HG03280 (cell line): ENCODE measurements at regions not wholly inside any gene's neighbourhood (a gene's known extent, or its start where the extent isn't known, plus 50 kb on each side); places are given as distances from the start of the nearest gene placed in this dataset.
A peak's percentile ranks its signal among the peaks of the same experiment; 100 is the strongest.

Experiments used
- ATAC-seq: cut with Tn5 transposase; IDR thresholded peaks from one replicate; pipeline ENCODE4 v1.9.1; 2021; ENCODE audit warnings: mild to moderate bottlenecking, moderate library complexity; ENCODE audit not compliant: unreplicated experiment

DNA sequence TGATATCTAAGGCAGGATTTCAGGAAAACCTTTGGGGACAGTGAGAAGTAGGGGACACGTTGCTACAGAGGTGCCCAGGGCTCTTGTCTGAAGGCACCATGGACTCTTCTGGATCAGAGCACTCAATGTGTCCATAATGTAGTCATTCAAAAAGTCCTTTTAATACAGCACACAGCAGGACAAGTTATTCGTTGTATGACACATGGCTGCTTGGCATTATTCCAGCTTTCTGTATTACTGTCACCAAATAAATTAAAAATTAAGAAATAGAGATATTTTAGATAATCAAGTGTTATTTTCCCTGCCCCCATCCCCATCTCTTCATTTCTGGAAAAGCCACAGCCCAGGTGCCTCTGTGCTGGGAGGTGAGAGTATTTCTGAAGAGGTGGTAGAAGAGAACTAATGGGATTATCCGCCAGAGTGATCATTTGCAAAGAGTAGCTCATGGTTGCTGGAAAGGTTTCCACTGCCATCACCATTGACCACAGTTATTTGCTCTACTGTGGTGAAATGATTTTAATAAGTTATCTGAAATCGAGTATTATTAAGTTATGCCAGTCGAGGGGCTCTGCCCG is 83.0 kb downstream of the CXCL12 start:
- ATAC-seq: no peak

GRCh38 chr10:44300666-44301649 is 83.9 kb downstream of the CXCL12 start:
- ATAC-seq: peak; percentile 71

GRCh38 chr10:44298713-44299112 is 86.2 kb downstream of the CXCL12 start:
- ATAC-seq: no peak

DNA sequence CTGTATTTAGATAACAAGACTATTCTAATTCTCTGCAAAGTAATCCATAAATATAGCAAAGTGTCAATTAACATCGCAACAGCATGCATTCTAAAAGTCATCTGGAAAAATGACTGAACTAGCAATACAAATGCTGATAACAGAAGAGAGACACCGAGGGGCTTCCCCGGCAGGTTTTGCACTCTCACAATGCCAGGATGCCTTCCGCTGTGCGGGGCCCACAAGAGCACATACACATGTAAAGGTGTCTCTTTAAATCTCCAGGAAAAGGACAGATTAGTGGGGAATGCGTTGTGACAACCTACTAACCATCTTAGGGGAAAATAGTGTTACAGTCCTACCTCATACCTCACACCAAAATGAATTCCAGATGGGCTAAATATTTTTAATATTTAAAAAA is 86.9 kb downstream of the CXCL12 start:
- no peak for ATAC-seq

- ATAC-seq: no peak
Measured at GRCh38 chr10:44295644-44296241, 89.2 kb downstream of the CXCL12 start.

DNA sequence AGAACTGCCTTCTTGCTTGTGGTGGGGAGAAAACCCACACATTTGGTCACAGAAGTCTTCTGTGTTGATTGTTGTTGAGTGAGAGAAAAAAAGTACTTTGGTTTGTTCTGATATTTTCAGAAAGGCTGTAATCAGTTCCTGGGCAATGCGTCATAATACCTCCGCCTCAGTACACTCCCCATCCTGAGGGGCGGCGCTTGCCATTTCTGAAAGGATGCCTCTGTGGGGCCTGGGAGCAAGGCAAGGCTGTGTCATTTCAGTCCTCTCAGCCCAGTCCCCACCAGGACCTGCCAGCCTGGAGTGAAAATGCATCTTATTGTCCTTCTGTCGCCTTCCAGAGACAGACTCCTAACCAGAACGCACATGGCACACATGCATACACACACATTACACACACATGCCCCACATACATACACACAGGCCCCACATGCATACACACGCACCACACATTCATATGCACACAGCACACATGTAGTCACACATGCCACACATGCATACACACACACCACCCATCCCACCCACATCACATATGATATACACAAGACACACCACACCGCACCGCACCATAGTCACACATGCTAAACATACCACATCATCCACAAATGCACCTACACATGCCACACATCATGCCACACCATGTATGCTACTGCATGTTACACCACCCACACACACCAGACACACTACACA is 90.0 kb downstream of the CXCL12 start:
- no peak for ATAC-seq

- ATAC-seq: no peak
Measured at GRCh38 chr10:44293842-44294241, 91.1 kb downstream of the CXCL12 start.

DNA sequence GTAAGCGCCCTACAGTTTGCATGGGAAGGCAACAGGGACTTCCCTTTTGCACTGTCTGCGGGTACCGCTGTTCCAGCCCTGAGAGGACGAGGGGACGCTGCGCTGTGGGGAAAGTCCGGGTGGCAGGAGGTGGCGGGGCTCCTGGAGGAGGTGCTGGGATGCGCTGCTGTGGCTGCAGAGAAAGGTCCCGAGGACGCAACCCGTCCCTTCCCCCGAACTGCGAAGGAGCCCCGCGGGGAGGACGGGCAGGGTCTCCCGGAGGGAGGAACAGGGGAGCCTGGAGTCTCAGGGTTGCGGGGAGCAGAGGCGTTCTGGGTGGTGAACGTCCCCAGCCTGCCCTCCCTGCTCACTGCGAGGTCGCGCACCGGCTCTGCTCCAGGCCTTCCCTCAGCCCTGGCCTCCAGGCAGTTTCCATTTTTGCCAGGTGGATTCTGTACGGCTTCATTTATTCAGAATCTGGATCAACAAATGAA is 91.6 kb downstream of the CXCL12 start:
- no peak for ATAC-seq

DNA sequence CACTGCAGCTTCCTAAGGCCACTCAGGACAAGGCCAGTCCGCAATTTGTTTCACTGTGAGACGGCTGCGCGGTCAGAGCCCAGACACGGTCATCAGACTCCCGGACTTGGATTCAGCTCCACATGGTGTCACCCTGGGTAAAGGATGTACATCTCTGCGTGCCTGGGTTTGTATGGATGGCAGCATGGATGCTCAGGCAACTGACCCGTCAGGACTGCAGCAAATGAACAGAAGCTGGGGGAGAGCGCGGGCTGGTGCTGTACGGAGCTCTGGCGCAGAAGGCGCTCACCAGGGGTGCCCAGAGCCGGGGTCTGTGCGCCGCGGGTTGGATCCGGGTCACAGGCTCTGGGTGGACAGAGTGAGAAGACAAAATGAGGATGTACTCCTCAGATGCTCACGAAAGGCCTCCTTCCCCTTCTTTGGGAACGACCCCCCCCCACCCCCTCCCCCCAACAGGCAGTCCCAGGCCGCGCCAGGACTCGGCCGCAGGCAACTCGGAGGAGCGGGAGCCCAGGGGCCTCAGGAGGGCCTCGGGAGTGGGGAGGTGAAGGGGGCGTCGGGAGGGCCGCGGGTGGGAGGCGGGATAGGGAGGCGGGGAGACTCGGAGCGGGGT is 92.4 kb downstream of the CXCL12 start:
- ATAC-seq: no peak

GRCh38 chr10:44291091-44291490 is 93.8 kb downstream of the CXCL12 start:
- ATAC-seq: no peak

DNA sequence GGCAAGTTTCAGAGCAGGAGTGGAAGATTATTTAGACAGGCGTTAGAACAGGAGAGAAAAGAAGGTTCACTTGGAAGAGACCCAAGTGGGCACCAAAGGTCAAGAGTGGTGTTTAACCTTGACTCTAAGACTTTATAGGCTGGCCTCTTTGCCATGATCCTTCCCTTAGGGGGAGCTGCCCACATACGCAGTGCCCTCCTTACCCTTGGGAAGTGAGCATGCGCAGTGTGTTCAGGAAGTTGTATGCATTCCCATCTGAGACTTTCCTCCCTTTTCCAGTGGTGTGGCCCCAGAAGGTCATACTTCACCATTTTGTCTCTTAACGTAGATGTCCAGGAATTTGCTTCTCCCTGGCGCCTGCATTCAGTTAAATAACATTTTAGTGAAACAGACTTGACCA is 95.8 kb downstream of the CXCL12 start:
- ATAC-seq: no peak

DNA sequence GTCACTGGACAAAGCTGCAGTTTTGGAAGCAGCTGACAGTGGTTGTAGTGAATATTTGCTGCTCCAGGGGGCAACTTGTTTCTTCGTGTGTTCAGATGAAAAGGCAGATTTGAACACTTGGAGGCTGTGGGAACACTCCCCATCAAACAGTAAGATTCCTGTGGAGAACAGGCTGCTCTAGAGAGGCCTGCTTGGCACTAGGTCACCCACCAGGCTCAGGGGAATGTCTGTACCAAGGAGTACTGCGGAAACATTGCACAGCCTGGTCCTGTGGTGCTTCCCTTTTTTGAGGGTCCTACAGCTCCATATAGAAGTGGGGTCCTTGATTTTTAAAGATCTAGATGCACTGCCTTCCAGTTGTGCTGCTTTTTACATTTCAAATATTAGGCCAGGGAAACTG is 97.5 kb downstream of the CXCL12 start:
- no peak for ATAC-seq

DNA sequence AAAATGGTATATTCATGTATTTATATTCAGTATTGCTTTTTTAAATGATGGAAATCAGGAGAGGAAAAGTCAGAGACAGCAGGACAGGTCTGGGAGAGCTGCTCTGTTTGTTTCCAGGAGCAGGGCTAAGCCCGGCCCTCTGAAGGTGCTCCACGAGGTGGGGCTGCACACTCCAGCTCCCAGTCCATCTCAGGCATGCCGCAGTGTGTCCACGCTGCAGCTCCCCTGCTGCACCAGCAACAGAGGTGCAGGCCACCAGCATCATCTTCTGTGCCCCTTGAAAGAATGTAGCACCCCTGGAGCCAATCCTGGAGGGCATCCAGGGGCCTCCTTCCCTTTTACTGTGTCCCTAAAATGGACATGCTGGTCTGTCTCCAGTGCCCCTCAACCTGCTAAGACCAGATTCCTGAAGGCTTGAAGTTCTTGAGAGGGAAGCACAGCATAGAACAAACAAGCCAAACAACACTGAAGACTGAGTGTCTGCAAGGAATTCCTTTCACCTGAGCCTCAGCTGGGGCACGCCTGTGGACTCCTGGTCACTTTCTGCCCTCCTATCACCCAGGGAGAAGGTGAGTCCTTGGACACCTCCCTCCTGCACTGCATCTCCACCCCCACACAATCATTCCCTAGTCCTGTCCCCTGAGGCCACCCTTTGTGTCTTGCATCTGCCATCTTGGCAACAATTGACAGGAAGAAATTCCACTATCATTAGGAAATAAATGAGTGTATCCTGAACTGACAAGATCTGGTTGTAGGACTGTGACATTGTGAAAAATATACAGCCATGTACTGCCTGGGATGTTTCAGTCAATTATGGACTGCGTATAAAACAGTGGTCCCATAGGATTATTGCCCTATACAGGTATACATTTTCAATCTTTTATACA is 100.5 kb downstream of the CXCL12 start:
- ATAC-seq: no peak

DNA sequence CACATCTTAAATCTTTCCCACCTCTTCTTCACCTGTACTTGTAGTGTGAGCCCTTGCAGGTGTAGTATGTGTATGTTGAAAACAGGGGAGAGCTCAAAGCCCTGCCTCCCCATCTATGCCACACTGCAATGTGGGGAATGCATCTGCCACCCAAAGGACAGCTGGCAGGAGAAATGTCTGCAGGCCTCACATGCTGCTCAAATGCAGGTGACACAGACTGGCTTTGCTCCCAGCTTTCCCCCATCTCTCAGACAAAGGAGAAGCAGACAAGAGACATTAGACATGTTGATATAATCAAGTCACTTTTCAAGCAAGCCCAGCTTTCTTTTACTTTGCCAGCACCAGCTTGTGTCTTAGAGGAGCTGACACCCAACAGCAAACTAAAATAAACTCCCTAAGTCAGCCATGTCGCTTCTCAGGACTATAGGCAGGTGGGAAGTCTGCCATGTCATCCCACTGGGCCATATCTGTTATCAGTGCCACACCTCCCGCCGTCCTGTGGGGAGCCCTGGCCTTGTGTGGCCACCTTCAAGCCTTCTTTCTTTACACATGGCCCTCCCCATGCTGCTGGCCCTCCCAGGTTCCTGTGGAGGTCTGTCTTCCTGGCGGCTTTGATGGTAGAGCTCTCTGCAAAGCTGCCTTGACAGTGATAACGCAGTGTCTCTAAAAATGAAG is 102.1 kb downstream of the CXCL12 start:
- ATAC-seq: no peak

- ATAC-seq: no peak
Measured at GRCh38 chr10:44281662-44282061, 103.2 kb downstream of the CXCL12 start.

DNA sequence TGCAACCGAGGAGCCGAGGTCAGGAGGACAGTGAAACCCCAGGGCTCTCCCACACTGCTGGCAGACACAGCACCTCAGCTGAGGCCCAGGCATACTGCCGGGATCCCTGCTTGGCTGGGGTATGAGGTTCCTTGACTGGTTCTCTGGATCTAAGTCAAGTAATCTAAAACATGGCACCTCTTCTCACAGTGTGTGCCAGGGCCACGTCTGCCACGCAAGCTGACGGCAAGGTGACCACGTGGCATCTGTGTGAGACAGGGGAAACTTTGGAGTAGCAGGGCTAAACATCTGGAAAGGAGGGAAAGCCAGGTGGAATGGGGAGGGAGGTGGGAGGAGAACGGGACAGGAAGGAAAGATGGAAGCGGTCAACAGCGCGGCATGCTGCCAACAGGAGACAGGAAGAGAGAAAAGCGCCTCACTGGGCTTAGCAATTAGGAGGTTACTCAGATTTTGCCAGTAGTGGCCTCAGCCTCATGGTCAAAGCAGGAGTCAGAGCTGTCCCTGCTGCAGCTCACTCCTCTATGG is 103.7 kb downstream of the CXCL12 start:
- no peak for ATAC-seq

DNA sequence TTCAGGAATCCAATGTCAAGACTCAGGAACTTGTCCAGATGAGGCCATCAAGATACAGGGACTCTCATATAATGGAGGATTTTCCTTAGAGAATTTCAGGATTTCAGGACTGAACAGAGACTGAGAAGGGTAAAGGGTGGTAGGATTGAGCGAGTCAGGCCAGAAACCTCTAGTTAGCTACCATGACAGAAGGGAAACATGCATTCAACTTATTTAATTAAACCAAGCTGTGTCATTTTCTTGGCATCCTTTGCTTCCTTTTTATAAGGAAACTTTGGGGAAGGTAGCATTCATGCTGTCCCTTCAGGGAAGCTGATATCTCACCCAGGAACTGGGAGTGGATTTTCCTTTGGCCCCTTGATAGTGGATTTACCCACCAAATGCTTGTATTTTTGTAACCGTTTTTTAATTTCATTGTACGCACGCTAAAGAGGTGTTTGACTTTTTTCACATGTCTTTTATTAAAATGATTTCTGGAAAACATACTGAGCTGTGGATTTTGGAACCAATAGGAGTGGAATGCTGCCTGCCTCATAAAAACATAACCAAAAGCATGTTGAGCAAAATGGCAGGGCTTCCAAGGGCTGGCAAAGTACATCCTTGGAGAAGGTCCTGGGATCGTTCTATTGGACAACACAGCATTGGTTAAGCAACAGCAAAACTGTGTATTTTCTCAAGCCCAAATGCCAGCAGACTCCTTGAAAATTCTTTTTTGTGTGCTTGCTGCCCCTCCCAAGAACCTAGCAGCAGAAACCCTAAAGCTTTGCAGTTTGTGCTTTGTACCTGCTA is 104.5 kb downstream of the CXCL12 start:
- no peak for ATAC-seq

GRCh38 chr10:44279426-44280126 is 105.3 kb downstream of the CXCL12 start:
- ATAC-seq: no peak
